Muscle of leg (tissue), 3 donors: ENCODE measurements at regions not wholly inside any gene's neighbourhood (a gene's known extent, or its start where the extent isn't known, plus 50 kb on each side); places are given as distances from the start of the nearest gene placed in this dataset.

Experiments
- DNase-seq: peaks from one replicate; pipeline ENCODE4 v3.0.0; 2013
- H3K27ac ChIP-seq: one replicate; pipeline ENCODE4 v1.5.1; 2013; ENCODE audit warnings: mild to moderate bottlenecking, low read length, control low read depth
- H3K27me3 ChIP-seq: one replicate; pipeline ENCODE4 v1.6.1; 2013; ENCODE audit warnings: low read length; ENCODE audit not compliant: control insufficient read depth, insufficient read depth
- H3K36me3 ChIP-seq: one replicate; pipeline ENCODE4 v1.6.1; 2013; ENCODE audit warnings: low read length; ENCODE audit not compliant: control insufficient read depth, insufficient read depth
- H3K4me1 ChIP-seq: one replicate; pipeline ENCODE4 v1.6.1; 2013; ENCODE audit warnings: low read length; ENCODE audit not compliant: control insufficient read depth, insufficient read depth
- H3K4me3 ChIP-seq: one replicate; pipeline ENCODE4 v1.5.1; 2013; ENCODE audit warnings: low read length, control low read depth
- H3K9me3 ChIP-seq: replicated peaks from 2 replicates; pipeline ENCODE4 v1.6.1; 2013; ENCODE audit warnings: low read depth, low read length; ENCODE audit not compliant: control insufficient read depth
- WGBS: methylation state at CpG from one replicate; pipeline ENCODE4 v1.1.5; 2013; ENCODE audit warnings: missing lambda C conversion rate; ENCODE audit not compliant: insufficient coverage; 5-methylcytosine and 5-hydroxymethylcytosine counted together

- Histone ChIP-seq H3K4me3 (no peak overlapping the region), H3K27me3 (no peaks in the 10 kb centered on the region), H3K36me3 (no peaks in the 10 kb centered on the region), H3K4me1 (no peaks in the 10 kb centered on the region), H3K27ac (no peak overlapping the region), H3K9me3 (no peaks in the 10 kb centered on the region)
- WGBS: no CpG with 5 or more reads among the region's 3 CpGs
- DNase-seq: no peak
Observed at GRCh38 chr2:77910136-77910535, 388.0 kb upstream of the LRRTM4 start.

- DNase-seq: no peak
- H3K27ac ChIP-seq: no peak overlapping the region
- no CpG with 5 or more reads among the region's 3 CpGs for WGBS
- H3K27me3 ChIP-seq: no peaks in the 10 kb centered on the region
- H3K4me3 ChIP-seq: no peak overlapping the region
- no peaks in the 10 kb centered on the region for H3K36me3 ChIP-seq
- no peaks in the 10 kb centered on the region for H3K9me3 ChIP-seq
- no peaks in the 10 kb centered on the region for H3K4me1 ChIP-seq
Observed at GRCh38 chr2:77920838-77921366, 398.7 kb upstream of the LRRTM4 start.

GRCh38 chr2:77922567-77922966, 400.4 kb upstream of the LRRTM4 start:
- no peaks in the 10 kb centered on the region for H3K36me3 ChIP-seq
- H3K4me3 ChIP-seq: no peak overlapping the region
- H3K27ac ChIP-seq: no peak overlapping the region
- WGBS: no CpG with 5 or more reads among the region's 1 CpG
- H3K9me3 ChIP-seq: no peaks in the 10 kb centered on the region
- no peaks in the 10 kb centered on the region for H3K4me1 ChIP-seq
- peak; percentile 29 for DNase-seq
- H3K27me3 ChIP-seq: no peaks in the 10 kb centered on the region

GRCh38 chr2:77937366-77937765, 415.2 kb upstream of the LRRTM4 start:
- H3K27ac ChIP-seq: no peak overlapping the region
- 90% methylated on average over 1 of the region's 5 CpGs for WGBS
- H3K27me3 ChIP-seq: no peaks in the 10 kb centered on the region
- H3K36me3 ChIP-seq: no peaks in the 10 kb centered on the region
- H3K4me3 ChIP-seq: no peak overlapping the region
- no peaks in the 10 kb centered on the region for H3K4me1 ChIP-seq
- no peaks in the 10 kb centered on the region for H3K9me3 ChIP-seq
- no peak for DNase-seq

- no peaks in the 10 kb centered on the region for H3K9me3 ChIP-seq
- no CpG with 5 or more reads among the region's 1 CpG for WGBS
- no peak for DNase-seq
- no peaks in the 10 kb centered on the region for H3K36me3 ChIP-seq
- no peak overlapping the region for H3K27ac ChIP-seq
- no peaks in the 10 kb centered on the region for H3K4me1 ChIP-seq
- no peak overlapping the region for H3K4me3 ChIP-seq
- H3K27me3 ChIP-seq: no peaks in the 10 kb centered on the region
Observed at GRCh38 chr2:77938462-77938861, 416.3 kb upstream of the LRRTM4 start.

- Histone ChIP-seq H3K27me3 (no peaks in the 10 kb centered on the region), H3K36me3 (no peaks in the 10 kb centered on the region), H3K4me1 (no peaks in the 10 kb centered on the region), H3K4me3 (no peak overlapping the region), H3K9me3 (no peaks in the 10 kb centered on the region), H3K27ac (no peak overlapping the region)
- no peak for DNase-seq
- WGBS: no CpG with 5 or more reads among the region's 1 CpG
Observed at GRCh38 chr2:77939370-77939769, 417.2 kb upstream of the LRRTM4 start.

- Histone ChIP-seq H3K27me3 (no peaks in the 10 kb centered on the region), H3K4me3 (no peak overlapping the region), H3K36me3 (no peaks in the 10 kb centered on the region), H3K27ac (no peak overlapping the region), H3K4me1 (no peaks in the 10 kb centered on the region), H3K9me3 (no peaks in the 10 kb centered on the region)
- no peak for DNase-seq
Observed at GRCh38 chr2:77939801-77940200, 417.6 kb upstream of the LRRTM4 start.

- H3K4me3 ChIP-seq: no peak overlapping the region
- H3K27me3 ChIP-seq: no peaks in the 10 kb centered on the region
- H3K4me1 ChIP-seq: no peaks in the 10 kb centered on the region
- DNase-seq: no peak
- no peaks in the 10 kb centered on the region for H3K36me3 ChIP-seq
- WGBS: 98% methylated on average over 8 of the region's 18 CpGs
- no peak overlapping the region for H3K27ac ChIP-seq
- H3K9me3 ChIP-seq: no peaks in the 10 kb centered on the region
Observed at GRCh38 chr2:77954931-77955330, 432.8 kb upstream of the LRRTM4 start.

- no peaks in the 10 kb centered on the region for H3K9me3 ChIP-seq
- no peak for DNase-seq
Observed at GRCh38 chr2:77962943-77963342, 440.8 kb upstream of the LRRTM4 start.

GRCh38 chr2:77977471-77978063, 455.4 kb upstream of the LRRTM4 start:
- H3K4me1 ChIP-seq: no peaks in the 10 kb centered on the region
- no peak overlapping the region for H3K27ac ChIP-seq
- WGBS: 100% methylated on average over 1 of the region's 3 CpGs
- H3K27me3 ChIP-seq: no peaks in the 10 kb centered on the region
- no peaks in the 10 kb centered on the region for H3K36me3 ChIP-seq
- DNase-seq: no peak
- peaks cover 22% of the 10 kb centered on the region for H3K9me3 ChIP-seq
- H3K4me3 ChIP-seq: no peak overlapping the region

More at GRCh38 chr2:77962943-77963342, 440.8 kb upstream of the LRRTM4 start:
- no peak overlapping the region for H3K27ac ChIP-seq
- no peak overlapping the region for H3K4me3 ChIP-seq
- no peaks in the 10 kb centered on the region for H3K4me1 ChIP-seq
- no peaks in the 10 kb centered on the region for H3K27me3 ChIP-seq
- no peaks in the 10 kb centered on the region for H3K36me3 ChIP-seq

- Histone ChIP-seq H3K27me3 (no peaks in the 10 kb centered on the region), H3K9me3 (no peaks in the 10 kb centered on the region), H3K27ac (no peak overlapping the region), H3K36me3 (no peaks in the 10 kb centered on the region), H3K4me1 (no peaks in the 10 kb centered on the region), H3K4me3 (no peak overlapping the region)
- DNase-seq: no peak
Observed at GRCh38 chr2:77995161-77995560, 473.0 kb upstream of the LRRTM4 start.
